ENCODE measurements at regions not wholly inside any gene's neighbourhood (a gene's known extent, or its start where the extent isn't known, plus 50 kb on each side); places are given as distances from the start of the nearest gene placed in this dataset.

GRCh38 chr2:45328264-45328870 lies 282.7 kb downstream of the SRBD1 start:
- no peak overlapping the region for H3K4me3 ChIP-seq
- TF ChIP-seq EZH2 (IDR thresholded peaks at IDR 0.05), result no peak
- TF ChIP-seq FOXP2 (optimal IDR thresholded peaks at IDR 0.05; ENCODE audit: control extremely low read depth, extremely low read length, insufficient read depth), result no peak
- no peak for TF ChIP-seq POLR2AphosphoS5 (IDR thresholded peaks at IDR 0.05; ENCODE audit: borderline replicate concordance, low read depth, low read length)
- DNase-seq (ENCODE audit: low read depth, low spot score), result no peak

GRCh38 chr2:45323344-45323743 lies 287.7 kb downstream of the SRBD1 start:
- TF ChIP-seq FOXP2 (optimal IDR thresholded peaks at IDR 0.05; ENCODE audit: control extremely low read depth, extremely low read length, insufficient read depth), result no peak
- no peak for TF ChIP-seq EZH2 (IDR thresholded peaks at IDR 0.05)
- TF ChIP-seq POLR2AphosphoS5 (IDR thresholded peaks at IDR 0.05; ENCODE audit: borderline replicate concordance, low read depth, low read length), result no peak
- Histone ChIP-seq H3K36me3 (ENCODE audit: insufficient read depth, low read length) (no peaks in the 10 kb centered on the region), H3K9ac (ENCODE audit: insufficient read length) (no peak overlapping the region), H3K4me3 (no peak overlapping the region), H3K9me3 (ENCODE audit: low read depth, low read length) (no peaks in the 10 kb centered on the region), H3K27ac (no peak overlapping the region)
- DNase-seq (ENCODE audit: low read depth, low spot score), result no peak

More at GRCh38 chr2:45328264-45328870, 282.7 kb downstream of the SRBD1 start:
- Histone ChIP-seq H3K9ac (ENCODE audit: insufficient read length) (no peak overlapping the region), H3K36me3 (ENCODE audit: insufficient read depth, low read length) (no peaks in the 10 kb centered on the region), H3K9me3 (ENCODE audit: low read depth, low read length) (no peaks in the 10 kb centered on the region), H3K27ac (no peak overlapping the region)

- Histone ChIP-seq H3K36me3 (ENCODE audit: insufficient read depth, low read length) (no peaks in the 10 kb centered on the region), H3K9me3 (ENCODE audit: low read depth, low read length) (no peaks in the 10 kb centered on the region), H3K4me3 (no peak overlapping the region), H3K9ac (ENCODE audit: insufficient read length) (no peak overlapping the region), H3K27ac (no peak overlapping the region)
- TF ChIP-seq EZH2 (IDR thresholded peaks at IDR 0.05) (no peak), FOXP2 (optimal IDR thresholded peaks at IDR 0.05; ENCODE audit: control extremely low read depth, extremely low read length, insufficient read depth) (no peak), POLR2AphosphoS5 (IDR thresholded peaks at IDR 0.05; ENCODE audit: borderline replicate concordance, low read depth, low read length) (no peak)
- DNase-seq (ENCODE audit: low read depth, low spot score), result no peak
These were observed 290.1 kb downstream of the SRBD1 start for GRCh38 chr2:45320956-45321355.

GRCh38 chr2:45319683-45320455 lies 291.2 kb downstream of the SRBD1 start:
- no peak for TF ChIP-seq FOXP2 (optimal IDR thresholded peaks at IDR 0.05; ENCODE audit: control extremely low read depth, extremely low read length, insufficient read depth)
- TF ChIP-seq EZH2 (IDR thresholded peaks at IDR 0.05), result no peak
- TF ChIP-seq POLR2AphosphoS5 (IDR thresholded peaks at IDR 0.05; ENCODE audit: borderline replicate concordance, low read depth, low read length), result no peak
- H3K9ac ChIP-seq (ENCODE audit: insufficient read length), result no peak overlapping the region
- H3K4me3 ChIP-seq, result no peak overlapping the region
- DNase-seq (ENCODE audit: low read depth, low spot score), result no peak
- no peaks in the 10 kb centered on the region for H3K9me3 ChIP-seq (ENCODE audit: low read depth, low read length)
- no peaks in the 10 kb centered on the region for H3K36me3 ChIP-seq (ENCODE audit: insufficient read depth, low read length)
- H3K27ac ChIP-seq, result no peak overlapping the region

- H3K9me3 ChIP-seq (ENCODE audit: low read depth, low read length), result no peaks in the 10 kb centered on the region
- DNase-seq (ENCODE audit: low read depth, low spot score), result no peak
- no peak overlapping the region for H3K9ac ChIP-seq (ENCODE audit: insufficient read length)
- TF ChIP-seq EZH2 (IDR thresholded peaks at IDR 0.05) (no peak), POLR2AphosphoS5 (IDR thresholded peaks at IDR 0.05; ENCODE audit: borderline replicate concordance, low read depth, low read length) (no peak), FOXP2 (optimal IDR thresholded peaks at IDR 0.05; ENCODE audit: control extremely low read depth, extremely low read length, insufficient read depth) (no peak)
- no peaks in the 10 kb centered on the region for H3K36me3 ChIP-seq (ENCODE audit: insufficient read depth, low read length)
- H3K4me3 ChIP-seq, result no peak overlapping the region
- H3K27ac ChIP-seq, result no peak overlapping the region
These were observed 292.4 kb downstream of the SRBD1 start for GRCh38 chr2:45318686-45319085.

GRCh38 chr2:45316576-45317338 lies 294.3 kb downstream of the SRBD1 start:
- no peak for TF ChIP-seq EZH2 (IDR thresholded peaks at IDR 0.05)
- no peak for TF ChIP-seq FOXP2 (optimal IDR thresholded peaks at IDR 0.05; ENCODE audit: control extremely low read depth, extremely low read length, insufficient read depth)
- no peak for TF ChIP-seq POLR2AphosphoS5 (IDR thresholded peaks at IDR 0.05; ENCODE audit: borderline replicate concordance, low read depth, low read length)
- Histone ChIP-seq H3K27ac (no peak overlapping the region), H3K9ac (ENCODE audit: insufficient read length) (no peak overlapping the region), H3K9me3 (ENCODE audit: low read depth, low read length) (no peaks in the 10 kb centered on the region), H3K4me3 (no peak overlapping the region), H3K36me3 (ENCODE audit: insufficient read depth, low read length) (no peaks in the 10 kb centered on the region)
- no peak for DNase-seq (ENCODE audit: low read depth, low spot score)

GRCh38 chr2:45315861-45316260 lies 295.2 kb downstream of the SRBD1 start:
- H3K27ac ChIP-seq, result no peak overlapping the region
- no peak overlapping the region for H3K9ac ChIP-seq (ENCODE audit: insufficient read length)
- no peaks in the 10 kb centered on the region for H3K9me3 ChIP-seq (ENCODE audit: low read depth, low read length)
- DNase-seq (ENCODE audit: low read depth, low spot score), result no peak
- no peaks in the 10 kb centered on the region for H3K36me3 ChIP-seq (ENCODE audit: insufficient read depth, low read length)
- TF ChIP-seq EZH2 (IDR thresholded peaks at IDR 0.05) (no peak), POLR2AphosphoS5 (IDR thresholded peaks at IDR 0.05; ENCODE audit: borderline replicate concordance, low read depth, low read length) (no peak), FOXP2 (optimal IDR thresholded peaks at IDR 0.05; ENCODE audit: control extremely low read depth, extremely low read length, insufficient read depth) (no peak)
- H3K4me3 ChIP-seq, result no peak overlapping the region

- H3K36me3 ChIP-seq (ENCODE audit: insufficient read depth, low read length), result no peaks in the 10 kb centered on the region
- no peak for TF ChIP-seq FOXP2 (optimal IDR thresholded peaks at IDR 0.05; ENCODE audit: control extremely low read depth, extremely low read length, insufficient read depth)
- TF ChIP-seq POLR2AphosphoS5 (IDR thresholded peaks at IDR 0.05; ENCODE audit: borderline replicate concordance, low read depth, low read length), result no peak
- TF ChIP-seq EZH2 (IDR thresholded peaks at IDR 0.05), result no peak
- H3K9me3 ChIP-seq (ENCODE audit: low read depth, low read length), result no peaks in the 10 kb centered on the region
- H3K4me3 ChIP-seq, result no peak overlapping the region
- H3K9ac ChIP-seq (ENCODE audit: insufficient read length), result no peak overlapping the region
- no peak for DNase-seq (ENCODE audit: low read depth, low spot score)
- H3K27ac ChIP-seq, result no peak overlapping the region
These were observed 298.8 kb downstream of the SRBD1 start for GRCh38 chr2:45312275-45312674.
